Chondrocyte (in vitro differentiated cells): ENCODE measurements at regions not wholly inside any gene's neighbourhood (a gene's known extent, or its start where the extent isn't known, plus 50 kb on each side); places are given as distances from the start of the nearest gene placed in this dataset.

ENCODE experiments used
- DNase-seq: peaks from one replicate; pipeline ENCODE4 v3.0.0; 2021; ENCODE audit warnings: mixed read lengths, low spot score
- H3K27ac Mint-ChIP-seq: one replicate; pipeline ENCODE4 v1.8.0; 2021; ENCODE audit warnings: mild to moderate bottlenecking, moderate library complexity, mixed read lengths; ENCODE audit not compliant: unreplicated experiment
- H3K27me3 Mint-ChIP-seq: 2 replicates; pipeline ENCODE4 v1.8.0; 2021; ENCODE audit warnings: low read depth, mixed read lengths
- H3K36me3 Mint-ChIP-seq: 2 replicates; pipeline ENCODE4 v1.8.0; 2021; ENCODE audit warnings: low read depth, mixed read lengths
- H3K4me1 Mint-ChIP-seq: 2 replicates; pipeline ENCODE4 v1.8.0; 2021; ENCODE audit warnings: low read depth, mild to moderate bottlenecking, mixed read lengths
- H3K4me3 Mint-ChIP-seq: one replicate; pipeline ENCODE4 v1.8.0; 2021; ENCODE audit warnings: mild to moderate bottlenecking, moderate library complexity, mixed read lengths; ENCODE audit not compliant: unreplicated experiment
- H3K9me3 Mint-ChIP-seq: 2 replicates; pipeline ENCODE4 v1.8.0; 2021; ENCODE audit warnings: low read depth, mixed read lengths
- TF ChIP-seq, protein P1 (sequence below): fragments of 200-600 bp; sonication (generic); IDR thresholded peaks from 2 replicates; pipeline ENCODE4 v1.5.0; 2021; ENCODE audit warnings: antibody characterized with exemption, mild to moderate bottlenecking, moderate library complexity

DNA sequence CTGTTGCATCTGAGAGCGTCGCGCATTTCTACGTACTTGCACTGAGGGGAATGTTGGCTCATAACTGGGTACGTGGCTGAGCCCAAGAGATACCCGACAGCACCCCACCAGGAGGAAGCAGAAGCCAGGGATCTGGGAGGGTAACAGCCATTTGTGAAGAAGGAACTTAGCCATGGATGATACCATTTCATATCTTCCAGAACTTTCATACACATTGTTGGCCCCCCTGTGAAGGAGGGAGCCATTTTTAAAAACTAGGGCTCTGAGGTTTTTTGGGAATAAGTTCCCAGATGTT lies 101.4 kb upstream of the SLC44A1 start:
- TF ChIP-seq, protein P1, sequence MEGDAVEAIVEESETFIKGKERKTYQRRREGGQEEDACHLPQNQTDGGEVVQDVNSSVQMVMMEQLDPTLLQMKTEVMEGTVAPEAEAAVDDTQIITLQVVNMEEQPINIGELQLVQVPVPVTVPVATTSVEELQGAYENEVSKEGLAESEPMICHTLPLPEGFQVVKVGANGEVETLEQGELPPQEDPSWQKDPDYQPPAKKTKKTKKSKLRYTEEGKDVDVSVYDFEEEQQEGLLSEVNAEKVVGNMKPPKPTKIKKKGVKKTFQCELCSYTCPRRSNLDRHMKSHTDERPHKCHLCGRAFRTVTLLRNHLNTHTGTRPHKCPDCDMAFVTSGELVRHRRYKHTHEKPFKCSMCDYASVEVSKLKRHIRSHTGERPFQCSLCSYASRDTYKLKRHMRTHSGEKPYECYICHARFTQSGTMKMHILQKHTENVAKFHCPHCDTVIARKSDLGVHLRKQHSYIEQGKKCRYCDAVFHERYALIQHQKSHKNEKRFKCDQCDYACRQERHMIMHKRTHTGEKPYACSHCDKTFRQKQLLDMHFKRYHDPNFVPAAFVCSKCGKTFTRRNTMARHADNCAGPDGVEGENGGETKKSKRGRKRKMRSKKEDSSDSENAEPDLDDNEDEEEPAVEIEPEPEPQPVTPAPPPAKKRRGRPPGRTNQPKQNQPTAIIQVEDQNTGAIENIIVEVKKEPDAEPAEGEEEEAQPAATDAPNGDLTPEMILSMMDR: no peak
- H3K27ac Mint-ChIP-seq: no peak overlapping the region
- no peak for DNase-seq
- no peak overlapping the region for H3K4me3 Mint-ChIP-seq
- no peaks in the 10 kb centered on the region for H3K27me3 Mint-ChIP-seq
- H3K9me3 Mint-ChIP-seq: no peaks in the 10 kb centered on the region
- peaks cover 40% of the 10 kb centered on the region for H3K4me1 Mint-ChIP-seq
- H3K36me3 Mint-ChIP-seq: no peaks in the 10 kb centered on the region

DNA sequence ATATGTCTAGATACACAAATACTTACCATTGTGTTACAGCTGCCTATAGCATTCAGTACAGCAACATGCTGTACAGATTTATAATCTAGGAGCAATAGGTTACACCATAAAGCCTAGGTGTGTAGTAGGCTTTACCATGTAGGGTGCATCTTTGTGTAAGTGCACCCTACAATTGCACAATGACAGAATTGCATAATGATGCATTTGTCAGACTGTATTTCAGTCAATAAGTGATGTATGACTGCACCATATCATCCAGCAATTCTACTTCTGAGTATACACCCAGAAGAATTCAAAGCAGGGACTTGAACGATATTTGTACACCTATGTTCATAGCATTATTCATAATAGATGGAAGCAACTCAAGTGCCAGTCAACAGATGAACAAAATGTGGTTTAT lies 100.4 kb upstream of the SLC44A1 start:
- H3K27me3 Mint-ChIP-seq: no peaks in the 10 kb centered on the region
- no peak overlapping the region for H3K27ac Mint-ChIP-seq
- H3K36me3 Mint-ChIP-seq: no peaks in the 10 kb centered on the region
- no peaks in the 10 kb centered on the region for H3K9me3 Mint-ChIP-seq
- H3K4me1 Mint-ChIP-seq: peaks cover 33% of the 10 kb centered on the region
- no peak for DNase-seq
- TF ChIP-seq, protein P1: no peak
- no peak overlapping the region for H3K4me3 Mint-ChIP-seq

DNA sequence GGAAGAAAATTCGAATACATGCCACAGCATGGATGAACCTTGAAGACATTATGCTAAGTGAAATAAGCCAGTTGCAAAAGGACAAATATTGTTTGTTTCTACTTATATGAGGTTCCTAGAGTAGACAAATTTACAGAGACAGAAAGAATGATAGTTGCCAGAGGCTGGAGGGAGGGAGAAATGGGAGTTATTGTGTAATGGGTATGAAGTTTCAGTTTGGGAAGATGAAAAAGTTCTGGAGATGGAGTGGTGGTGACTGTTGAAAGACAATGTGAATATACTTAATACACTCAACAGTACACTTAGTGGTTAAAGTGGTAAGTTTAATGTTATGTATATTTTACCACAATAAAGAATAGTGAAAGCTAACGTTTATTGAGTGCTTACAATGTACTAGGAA lies 99.6 kb upstream of the SLC44A1 start:
- Mint-ChIP-seq H3K36me3 (no peaks in the 10 kb centered on the region), H3K4me1 (peaks cover 27% of the 10 kb centered on the region), H3K4me3 (no peak overlapping the region), H3K9me3 (no peaks in the 10 kb centered on the region), H3K27me3 (no peaks in the 10 kb centered on the region), H3K27ac (no peak overlapping the region)
- no peak for DNase-seq
- TF ChIP-seq, protein P1: no peak

DNA sequence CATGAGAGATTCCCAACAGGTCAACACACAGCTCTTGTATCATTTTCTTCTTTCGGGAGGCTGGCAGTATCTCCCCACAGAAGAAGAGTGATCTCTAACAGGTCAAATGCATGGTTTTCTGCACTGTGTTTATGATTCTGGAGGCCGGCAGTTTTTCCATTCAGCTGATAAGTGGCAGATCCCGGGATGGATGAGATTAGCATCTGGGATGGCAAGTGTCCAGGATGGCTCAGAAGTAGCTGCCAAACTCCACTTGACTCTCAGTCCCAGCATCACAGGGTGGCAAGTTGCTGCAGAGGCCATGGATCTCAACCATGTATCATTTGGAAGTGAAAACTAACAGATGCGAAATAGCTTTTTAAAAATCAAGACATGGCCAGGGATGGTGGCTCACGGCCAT lies 97.8 kb upstream of the SLC44A1 start:
- no peak overlapping the region for H3K27ac Mint-ChIP-seq
- no peaks in the 10 kb centered on the region for H3K36me3 Mint-ChIP-seq
- DNase-seq: no peak
- TF ChIP-seq, protein P1: no peak
- H3K27me3 Mint-ChIP-seq: no peaks in the 10 kb centered on the region
- H3K4me1 Mint-ChIP-seq: peaks cover 24% of the 10 kb centered on the region
- no peak overlapping the region for H3K4me3 Mint-ChIP-seq
- H3K9me3 Mint-ChIP-seq: no peaks in the 10 kb centered on the region

DNA sequence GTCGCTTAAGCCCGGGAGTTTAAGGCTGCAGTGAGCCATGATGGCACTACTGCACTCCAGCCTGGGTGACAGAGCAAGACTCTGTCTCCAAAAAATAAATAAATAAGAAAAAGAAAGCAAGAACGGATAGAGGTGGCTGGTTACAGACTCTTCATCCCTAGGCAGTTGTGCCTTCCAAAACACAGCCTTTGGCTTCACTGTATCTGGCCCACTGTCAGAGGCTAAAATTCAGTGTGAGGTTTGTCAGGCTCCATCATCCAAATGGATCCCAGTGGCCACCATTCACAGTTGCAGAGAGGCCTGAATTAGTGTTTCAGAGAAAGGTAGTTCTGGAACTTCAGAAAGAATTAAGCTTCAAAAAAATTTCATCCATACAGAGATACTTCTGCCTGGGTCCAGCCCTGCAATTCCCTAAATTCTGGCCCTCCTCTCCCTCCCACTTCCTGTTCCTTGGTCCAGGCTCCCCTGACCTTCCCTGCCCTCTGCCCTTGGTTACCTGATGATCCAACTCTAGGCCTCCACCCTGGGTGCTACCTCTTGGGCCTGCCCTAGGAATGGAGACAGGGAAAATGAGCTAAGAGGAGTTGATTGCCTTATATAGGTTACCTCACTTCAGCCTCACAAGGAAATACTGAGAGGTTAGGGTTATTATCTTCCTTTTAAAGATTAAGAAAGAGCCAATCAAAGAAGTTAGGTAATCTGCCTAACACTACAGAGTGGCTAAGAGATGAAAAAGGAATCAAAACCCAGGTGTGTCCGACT lies 97.2 kb upstream of the SLC44A1 start:
- Mint-ChIP-seq H3K4me1 (peaks cover 23% of the 10 kb centered on the region), H3K9me3 (no peaks in the 10 kb centered on the region), H3K36me3 (no peaks in the 10 kb centered on the region), H3K27ac (no peak overlapping the region), H3K4me3 (no peak overlapping the region), H3K27me3 (no peaks in the 10 kb centered on the region)
- TF ChIP-seq, protein P1: no peak
- DNase-seq: no peak
